ENCODE measurements at regions not wholly inside any gene's neighbourhood (a gene's known extent, or its start where the extent isn't known, plus 50 kb on each side); places are given as distances from the start of the nearest gene placed in this dataset.

DNA sequence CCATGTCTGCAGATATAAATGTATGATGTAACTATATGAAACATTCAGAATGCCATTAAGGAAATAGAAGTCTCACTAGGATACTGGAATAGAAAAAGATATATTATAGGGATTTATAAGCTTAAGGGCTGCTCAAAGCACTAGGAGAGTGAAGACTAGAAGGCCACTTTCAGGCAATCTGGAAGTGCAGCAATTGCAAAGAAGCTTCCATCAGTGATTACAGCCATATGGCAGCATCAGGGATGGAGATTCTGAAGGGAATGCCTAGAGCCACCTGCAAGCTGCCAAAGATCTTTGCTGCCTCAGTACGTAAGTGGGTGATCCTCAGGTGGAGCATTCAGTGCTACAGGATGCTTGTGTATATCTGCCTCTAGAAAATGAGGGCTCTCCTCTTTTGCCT lies 796.2 kb upstream of the EPHA7 start:
- TF ChIP-seq, protein P1, sequence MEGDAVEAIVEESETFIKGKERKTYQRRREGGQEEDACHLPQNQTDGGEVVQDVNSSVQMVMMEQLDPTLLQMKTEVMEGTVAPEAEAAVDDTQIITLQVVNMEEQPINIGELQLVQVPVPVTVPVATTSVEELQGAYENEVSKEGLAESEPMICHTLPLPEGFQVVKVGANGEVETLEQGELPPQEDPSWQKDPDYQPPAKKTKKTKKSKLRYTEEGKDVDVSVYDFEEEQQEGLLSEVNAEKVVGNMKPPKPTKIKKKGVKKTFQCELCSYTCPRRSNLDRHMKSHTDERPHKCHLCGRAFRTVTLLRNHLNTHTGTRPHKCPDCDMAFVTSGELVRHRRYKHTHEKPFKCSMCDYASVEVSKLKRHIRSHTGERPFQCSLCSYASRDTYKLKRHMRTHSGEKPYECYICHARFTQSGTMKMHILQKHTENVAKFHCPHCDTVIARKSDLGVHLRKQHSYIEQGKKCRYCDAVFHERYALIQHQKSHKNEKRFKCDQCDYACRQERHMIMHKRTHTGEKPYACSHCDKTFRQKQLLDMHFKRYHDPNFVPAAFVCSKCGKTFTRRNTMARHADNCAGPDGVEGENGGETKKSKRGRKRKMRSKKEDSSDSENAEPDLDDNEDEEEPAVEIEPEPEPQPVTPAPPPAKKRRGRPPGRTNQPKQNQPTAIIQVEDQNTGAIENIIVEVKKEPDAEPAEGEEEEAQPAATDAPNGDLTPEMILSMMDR (IDR thresholded peaks at IDR 0.05; ENCODE audit: insufficient read depth, low read depth, low read length) = no peak
- no peak for TF ChIP-seq EZH2 (IDR thresholded peaks at IDR 0.05; ENCODE audit: insufficient read depth, low read length)

Measured in astrocyte (in vitro differentiated cells and primary cell).